ENCODE measurements at regions not wholly inside any gene's neighbourhood (a gene's known extent, or its start where the extent isn't known, plus 50 kb on each side); places are given as distances from the start of the nearest gene placed in this dataset.

DNA sequence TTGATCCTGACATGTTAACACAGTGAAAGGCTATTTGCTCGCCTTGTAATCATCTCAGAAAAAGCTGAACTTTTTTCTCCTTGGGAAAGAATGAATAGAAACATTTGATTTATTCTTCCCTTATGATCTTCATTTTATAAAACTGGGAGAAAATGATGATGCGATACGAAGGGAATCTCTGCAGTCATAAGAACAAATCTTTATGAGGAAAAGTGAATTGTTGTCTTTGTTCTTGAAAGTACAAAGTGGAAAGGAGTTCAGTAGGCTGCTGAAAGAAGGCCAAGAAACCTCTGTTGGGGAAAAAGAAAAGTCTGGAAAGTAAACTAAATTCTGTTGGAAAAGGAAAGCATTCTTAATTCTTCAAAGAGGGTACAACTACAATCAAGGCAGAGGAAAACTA is 248.8 kb downstream of the NSUN3 start:
- Mint-ChIP-seq H3K27me3 (no peaks in the 10 kb centered on the region), H3K36me3 (ENCODE audit: low read depth) (no peaks in the 10 kb centered on the region), H3K27ac (no peak overlapping the region), H3K4me3 (no peak overlapping the region), H3K4me1 (no peaks in the 10 kb centered on the region)
- H3K9me3 ChIP-seq (ENCODE audit: control insufficient read depth, low read length, poor library complexity, severe bottlenecking), result peaks cover 2% of the 10 kb centered on the region
- DNase-seq (no peak), ATAC-seq (no peak)

GRCh38 chr3:94314218-94314883 is 251.5 kb downstream of the NSUN3 start:
- no peaks in the 10 kb centered on the region for H3K27me3 Mint-ChIP-seq
- no peak overlapping the region for H3K27ac Mint-ChIP-seq
- ATAC-seq (no peak), DNase-seq (no peak)
- no peaks in the 10 kb centered on the region for H3K36me3 Mint-ChIP-seq (ENCODE audit: low read depth)
- no peaks in the 10 kb centered on the region for H3K4me1 Mint-ChIP-seq
- H3K4me3 Mint-ChIP-seq, result no peak overlapping the region
- no peaks in the 10 kb centered on the region for H3K9me3 ChIP-seq (ENCODE audit: control insufficient read depth, low read length, poor library complexity, severe bottlenecking)

GRCh38 chr3:94317017-94317416 is 254.2 kb downstream of the NSUN3 start:
- Mint-ChIP-seq H3K4me3 (no peak overlapping the region), H3K27ac (no peak overlapping the region), H3K36me3 (ENCODE audit: low read depth) (no peaks in the 10 kb centered on the region), H3K4me1 (no peaks in the 10 kb centered on the region), H3K27me3 (no peaks in the 10 kb centered on the region)
- no peak for DNase-seq
- H3K9me3 ChIP-seq (ENCODE audit: control insufficient read depth, low read length, poor library complexity, severe bottlenecking), result no peaks in the 10 kb centered on the region
- no peak for ATAC-seq

DNA sequence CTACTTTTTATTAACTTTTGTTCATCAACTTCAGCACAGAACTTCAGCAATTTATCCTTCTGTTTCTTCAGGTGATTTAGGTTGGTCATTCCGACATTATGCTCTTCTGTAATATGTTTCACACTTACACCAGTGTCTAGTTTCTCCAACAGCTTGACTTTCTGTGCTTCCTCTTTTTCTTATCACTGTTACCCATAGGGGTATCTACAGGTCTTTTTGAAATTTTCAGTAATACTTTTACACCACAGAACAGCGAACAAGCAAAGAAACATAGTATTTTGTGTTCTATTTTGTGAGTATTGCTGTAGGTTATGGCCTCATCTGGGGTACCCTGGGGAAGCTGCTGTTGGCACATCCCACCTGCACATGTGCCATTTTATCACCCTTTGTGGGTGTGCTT is 260.7 kb downstream of the NSUN3 start:
- no peaks in the 10 kb centered on the region for H3K9me3 ChIP-seq (ENCODE audit: control insufficient read depth, low read length, poor library complexity, severe bottlenecking)
- Mint-ChIP-seq H3K27ac (no peak overlapping the region), H3K27me3 (no peaks in the 10 kb centered on the region), H3K4me1 (no peaks in the 10 kb centered on the region), H3K36me3 (ENCODE audit: low read depth) (no peaks in the 10 kb centered on the region), H3K4me3 (no peak overlapping the region)
- ATAC-seq (no peak), DNase-seq (no peak)

DNA sequence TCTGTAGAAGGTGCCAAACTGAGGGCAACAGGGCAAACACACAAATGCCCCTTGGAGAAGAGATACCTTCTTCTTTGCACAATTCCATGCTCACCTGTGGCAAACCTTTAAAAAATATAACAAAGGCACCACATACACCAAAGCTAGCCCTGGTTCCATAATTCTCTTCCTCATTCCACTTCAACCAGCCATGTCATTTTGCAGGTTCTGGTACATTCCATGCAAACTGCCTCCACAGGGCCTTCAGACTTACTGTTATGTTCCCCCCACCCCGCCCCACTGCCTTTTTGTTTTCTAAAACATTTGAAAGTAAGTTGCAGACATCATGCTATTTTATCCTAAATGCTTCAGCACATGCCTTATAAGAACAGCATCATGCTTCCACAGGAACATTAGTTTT is 269.0 kb downstream of the NSUN3 start:
- ATAC-seq (no peak), DNase-seq (no peak)
- Mint-ChIP-seq H3K4me3 (no peak overlapping the region), H3K27me3 (no peaks in the 10 kb centered on the region), H3K4me1 (no peaks in the 10 kb centered on the region), H3K27ac (no peak overlapping the region), H3K36me3 (ENCODE audit: low read depth) (no peaks in the 10 kb centered on the region)
- H3K9me3 ChIP-seq (ENCODE audit: control insufficient read depth, low read length, poor library complexity, severe bottlenecking), result no peaks in the 10 kb centered on the region

DNA sequence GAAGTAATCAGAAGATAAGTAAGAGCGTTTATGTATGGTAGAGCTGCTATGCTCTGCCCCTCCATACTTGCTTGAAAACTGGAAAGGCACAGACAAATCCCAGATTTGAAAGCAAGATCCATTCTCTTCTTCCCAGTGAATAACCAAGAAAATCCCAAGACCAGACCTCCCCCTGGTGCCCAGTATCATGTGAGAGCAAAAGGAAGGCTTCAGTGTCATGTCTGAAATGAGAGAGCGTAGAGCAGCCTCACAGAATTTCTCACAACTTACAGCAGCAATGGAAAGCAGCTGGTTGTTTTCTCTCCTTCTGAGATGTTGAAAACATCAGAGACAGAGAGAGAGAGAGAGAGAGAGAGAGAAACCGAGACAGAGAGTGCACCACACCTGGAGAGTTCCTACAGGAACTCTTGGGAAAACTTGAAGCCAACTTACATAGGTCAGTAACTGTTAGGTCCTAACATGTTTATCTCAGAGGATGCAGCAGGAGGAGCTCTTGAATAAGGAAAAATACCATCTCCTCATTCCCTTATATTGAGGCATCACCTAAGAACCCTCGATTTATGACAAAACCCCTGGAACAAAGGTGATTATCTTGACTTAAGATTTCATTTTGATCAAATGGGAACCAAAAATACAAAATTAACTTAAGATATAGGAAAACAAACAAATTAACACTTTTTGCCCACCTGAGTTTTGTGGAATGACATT is 273.3 kb downstream of the NSUN3 start:
- H3K36me3 Mint-ChIP-seq (ENCODE audit: low read depth), result no peaks in the 10 kb centered on the region
- no peak for DNase-seq
- H3K4me1 Mint-ChIP-seq, result no peaks in the 10 kb centered on the region
- ATAC-seq, result no peak
- H3K27me3 Mint-ChIP-seq, result no peaks in the 10 kb centered on the region
- H3K4me3 Mint-ChIP-seq, result no peak overlapping the region
- H3K9me3 ChIP-seq (ENCODE audit: control insufficient read depth, low read length, poor library complexity, severe bottlenecking), result no peaks in the 10 kb centered on the region
- H3K27ac Mint-ChIP-seq, result no peak overlapping the region

DNA sequence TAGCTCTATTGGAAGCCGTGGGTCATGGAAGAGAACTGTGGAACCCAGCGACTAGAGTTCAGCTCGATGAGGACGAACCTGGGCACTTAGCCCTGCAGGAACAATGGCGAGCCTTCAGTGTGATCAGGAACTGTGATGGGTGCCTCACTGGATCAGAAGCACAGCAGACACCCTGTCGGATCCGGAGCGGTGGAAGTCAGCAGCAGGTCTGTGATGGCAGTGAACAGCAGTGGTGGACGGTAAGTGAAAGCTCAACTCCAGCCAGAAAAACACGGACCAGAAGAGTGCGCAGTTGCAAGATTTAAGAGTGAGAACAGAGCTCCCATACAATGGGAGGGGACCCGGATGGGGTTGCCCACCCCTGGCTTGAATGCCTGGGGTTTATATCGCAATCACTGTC is 282.2 kb downstream of the NSUN3 start:
- no peaks in the 10 kb centered on the region for H3K9me3 ChIP-seq (ENCODE audit: control insufficient read depth, low read length, poor library complexity, severe bottlenecking)
- Mint-ChIP-seq H3K4me3 (no peak overlapping the region), H3K4me1 (no peaks in the 10 kb centered on the region), H3K27me3 (no peaks in the 10 kb centered on the region), H3K36me3 (ENCODE audit: low read depth) (no peaks in the 10 kb centered on the region), H3K27ac (no peak overlapping the region)
- DNase-seq (no peak), ATAC-seq (no peak)

DNA sequence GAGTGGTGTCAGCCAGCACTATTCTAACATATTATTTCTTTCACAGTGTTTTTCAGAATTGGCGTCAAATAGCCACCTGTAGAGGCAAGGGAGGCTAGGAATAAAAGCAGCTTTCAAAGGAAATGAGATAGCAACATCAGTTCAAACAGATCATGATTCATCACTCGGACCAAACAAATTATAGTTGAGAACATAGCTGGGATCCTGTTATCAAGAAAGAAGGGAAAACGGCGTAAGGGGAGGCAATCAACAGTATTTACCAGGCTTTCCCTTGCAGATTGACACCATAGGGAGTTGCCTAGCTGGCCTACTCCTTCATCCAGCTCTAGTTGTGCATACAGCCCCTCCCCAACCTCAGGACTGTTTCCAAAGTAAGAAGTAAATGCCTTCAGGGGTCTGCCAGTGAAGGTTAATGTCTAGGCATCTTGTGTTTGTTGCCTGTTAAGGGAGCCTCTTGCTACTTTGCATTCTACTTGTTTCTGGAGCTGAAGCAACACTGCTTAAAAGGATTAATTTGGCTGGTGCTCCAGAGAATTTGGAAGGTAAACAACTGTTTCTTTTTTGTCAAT is 286.5 kb downstream of the NSUN3 start:
- Mint-ChIP-seq H3K27ac (no peak overlapping the region), H3K4me3 (no peak overlapping the region), H3K36me3 (ENCODE audit: low read depth) (no peaks in the 10 kb centered on the region), H3K4me1 (no peaks in the 10 kb centered on the region), H3K27me3 (no peaks in the 10 kb centered on the region)
- ATAC-seq, result no peak
- no peaks in the 10 kb centered on the region for H3K9me3 ChIP-seq (ENCODE audit: control insufficient read depth, low read length, poor library complexity, severe bottlenecking)
- no peak for DNase-seq

DNA sequence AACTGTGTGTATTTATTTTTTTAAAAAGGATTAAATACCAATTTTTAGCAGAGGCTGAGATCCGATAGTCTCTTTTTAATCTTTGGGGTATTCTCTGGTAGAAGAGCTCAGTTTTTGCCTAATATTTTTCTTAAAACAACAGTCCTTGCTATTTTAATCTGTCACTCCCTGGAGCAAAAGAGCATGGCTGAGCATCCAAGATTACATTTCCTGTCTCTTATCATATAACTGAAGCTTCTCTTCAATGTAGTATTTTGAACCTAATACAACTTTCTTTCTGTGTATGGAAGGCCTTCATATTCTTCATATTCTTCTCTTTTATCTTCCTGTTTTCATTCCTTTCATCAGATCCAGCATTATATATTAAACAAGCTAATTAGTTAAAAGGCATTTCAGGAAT is 293.7 kb downstream of the NSUN3 start:
- no peak for ATAC-seq
- no peaks in the 10 kb centered on the region for H3K36me3 Mint-ChIP-seq (ENCODE audit: low read depth)

DNA sequence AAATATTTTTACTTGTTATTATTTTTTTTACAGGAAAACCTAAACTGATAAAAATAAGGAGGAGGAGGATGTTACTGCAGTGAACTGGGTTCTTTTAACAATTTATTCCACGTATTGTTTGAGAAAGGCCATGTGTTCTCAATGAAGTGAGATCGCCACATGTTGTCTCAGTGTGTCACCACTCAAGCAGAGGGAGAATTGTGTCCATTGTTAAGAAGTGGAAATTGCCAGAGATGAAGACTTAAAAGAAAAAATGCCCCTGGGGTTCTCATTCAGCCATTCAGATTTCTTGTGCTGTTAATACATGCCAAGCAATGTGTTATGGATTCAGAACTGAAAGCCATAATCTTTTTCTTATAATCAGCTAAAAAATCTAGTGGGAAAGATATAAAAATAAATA is 297.1 kb downstream of the NSUN3 start:
- ATAC-seq (no peak), DNase-seq (no peak)
- no peak overlapping the region for H3K27ac Mint-ChIP-seq

More for the DNA sequence above, 293.7 kb downstream of the NSUN3 start:
- Mint-ChIP-seq H3K4me1 (no peaks in the 10 kb centered on the region), H3K4me3 (no peak overlapping the region), H3K27ac (no peak overlapping the region), H3K27me3 (no peaks in the 10 kb centered on the region)
- H3K9me3 ChIP-seq (ENCODE audit: control insufficient read depth, low read length, poor library complexity, severe bottlenecking), result no peaks in the 10 kb centered on the region
- no peak for DNase-seq

GRCh38 chr3:94360987-94361386 is 298.1 kb downstream of the NSUN3 start:
- DNase-seq, result no peak

More for the DNA sequence above, 297.1 kb downstream of the NSUN3 start:
- no peaks in the 10 kb centered on the region for H3K9me3 ChIP-seq (ENCODE audit: control insufficient read depth, low read length, poor library complexity, severe bottlenecking)
- no peaks in the 10 kb centered on the region for H3K36me3 Mint-ChIP-seq (ENCODE audit: low read depth)
- H3K4me3 Mint-ChIP-seq, result no peak overlapping the region
- H3K4me1 Mint-ChIP-seq, result no peaks in the 10 kb centered on the region
- H3K27me3 Mint-ChIP-seq, result no peaks in the 10 kb centered on the region

GRCh38 chr3:94362393-94362792 is 299.5 kb downstream of the NSUN3 start:
- no peak for ATAC-seq
- Mint-ChIP-seq H3K4me1 (no peaks in the 10 kb centered on the region), H3K4me3 (no peak overlapping the region)

More at GRCh38 chr3:94360987-94361386, 298.1 kb downstream of the NSUN3 start:
- no peaks in the 10 kb centered on the region for H3K27me3 Mint-ChIP-seq
- no peaks in the 10 kb centered on the region for H3K9me3 ChIP-seq (ENCODE audit: control insufficient read depth, low read length, poor library complexity, severe bottlenecking)
- H3K4me3 Mint-ChIP-seq, result no peak overlapping the region
- ATAC-seq, result no peak
- H3K4me1 Mint-ChIP-seq, result no peaks in the 10 kb centered on the region
- H3K36me3 Mint-ChIP-seq (ENCODE audit: low read depth), result no peaks in the 10 kb centered on the region
- no peak overlapping the region for H3K27ac Mint-ChIP-seq

GRCh38 chr3:94365006-94365405 is 302.1 kb downstream of the NSUN3 start:
- H3K36me3 Mint-ChIP-seq (ENCODE audit: low read depth), result no peaks in the 10 kb centered on the region
- no peak for DNase-seq
- H3K4me1 Mint-ChIP-seq, result no peaks in the 10 kb centered on the region
- no peak for ATAC-seq
- no peaks in the 10 kb centered on the region for H3K9me3 ChIP-seq (ENCODE audit: control insufficient read depth, low read length, poor library complexity, severe bottlenecking)
- H3K27ac Mint-ChIP-seq, result no peak overlapping the region
- H3K27me3 Mint-ChIP-seq, result no peaks in the 10 kb centered on the region
- H3K4me3 Mint-ChIP-seq, result no peak overlapping the region

More at GRCh38 chr3:94362393-94362792, 299.5 kb downstream of the NSUN3 start:
- DNase-seq, result no peak
- Mint-ChIP-seq H3K36me3 (ENCODE audit: low read depth) (no peaks in the 10 kb centered on the region), H3K27ac (no peak overlapping the region), H3K27me3 (no peaks in the 10 kb centered on the region)
- H3K9me3 ChIP-seq (ENCODE audit: control insufficient read depth, low read length, poor library complexity, severe bottlenecking), result no peaks in the 10 kb centered on the region

DNA sequence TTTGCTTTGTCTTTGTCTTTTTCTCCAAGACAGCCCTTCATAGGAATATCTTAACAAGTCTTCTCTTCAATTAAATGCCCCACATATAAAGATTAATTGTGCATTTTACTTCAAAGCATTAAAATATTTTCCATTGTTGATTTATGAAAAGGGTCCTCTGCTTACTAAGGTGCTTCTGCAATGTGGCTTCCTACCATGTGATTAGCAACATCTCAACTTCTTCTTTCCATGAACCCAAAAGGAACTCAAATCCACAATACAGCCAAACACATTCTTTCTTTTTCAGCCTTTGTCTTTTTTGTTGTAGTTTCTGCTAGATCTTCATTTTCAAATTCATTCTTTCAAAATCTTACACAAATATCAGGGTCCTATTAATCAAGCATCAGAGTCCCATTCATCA is 309.2 kb downstream of the NSUN3 start:
- Mint-ChIP-seq H3K36me3 (ENCODE audit: low read depth) (no peaks in the 10 kb centered on the region), H3K4me1 (no peaks in the 10 kb centered on the region), H3K27me3 (no peaks in the 10 kb centered on the region), H3K4me3 (no peak overlapping the region), H3K27ac (no peak overlapping the region)
- no peaks in the 10 kb centered on the region for H3K9me3 ChIP-seq (ENCODE audit: control insufficient read depth, low read length, poor library complexity, severe bottlenecking)
- DNase-seq (no peak), ATAC-seq (no peak)
